ENCODE measurements at regions not wholly inside any gene's neighbourhood (a gene's known extent, or its start where the extent isn't known, plus 50 kb on each side); places are given as distances from the start of the nearest gene placed in this dataset.

DNA sequence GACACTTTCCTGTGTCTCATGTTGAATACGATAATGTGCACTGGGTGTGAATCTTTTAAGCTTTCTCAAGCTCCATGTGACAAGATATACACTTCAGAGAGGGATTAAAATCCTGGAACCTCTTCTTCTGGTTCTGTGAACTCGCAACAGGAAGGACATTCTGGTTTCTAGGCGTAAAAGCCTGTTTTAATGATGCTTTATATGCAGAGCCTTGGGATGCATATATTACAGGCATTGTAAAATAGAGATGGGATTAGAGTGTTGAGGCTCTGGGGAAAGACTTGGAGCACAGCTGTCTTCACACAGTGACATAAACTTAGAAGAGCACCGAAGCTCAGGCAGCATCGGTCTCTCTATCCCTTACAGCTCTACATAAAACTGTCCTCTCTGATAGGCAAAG lies 107.7 kb upstream of the SV2C start:
- Mint-ChIP-seq H3K9me3 (peaks cover 6% of the 10 kb centered on the region), H3K4me3 (no peak overlapping the region), H3K27ac (no peak overlapping the region), H3K4me1 (ENCODE audit: low read depth in 2 of 2) (no peaks in the 10 kb centered on the region), H3K36me3 (no peaks in the 10 kb centered on the region), H3K27me3 (peaks cover 22 to 40% of the 10 kb centered on the region in 2 donors)
- no peak for ATAC-seq
- DNase-seq (ENCODE audit: low spot score) = no peak

- ATAC-seq (no peak), DNase-seq (ENCODE audit: low spot score) (no peak)
- Mint-ChIP-seq H3K27me3 (peaks cover 26 to 44% of the 10 kb centered on the region in 2 donors), H3K9me3 (peaks cover 11% of the 10 kb centered on the region), H3K27ac (no peak overlapping the region), H3K4me3 (no peak overlapping the region), H3K36me3 (peaks cover 13% of the 10 kb centered on the region), H3K4me1 (ENCODE audit: low read depth in 2 of 2) (peaks cover 0 to 2% of the 10 kb centered on the region in 2 donors)
These were observed 117.9 kb upstream of the SV2C start for GRCh38 chr5:75965292-75965691.

- ATAC-seq (no peak), DNase-seq (ENCODE audit: low spot score) (no peak)
- no peak overlapping the region for H3K4me3 Mint-ChIP-seq
- H3K27me3 Mint-ChIP-seq = peaks cover 26 to 44% of the 10 kb centered on the region in 2 donors
- H3K4me1 Mint-ChIP-seq (ENCODE audit: low read depth in 2 of 2) = peaks cover 0 to 2% of the 10 kb centered on the region in 2 donors
- peaks cover 8% of the 10 kb centered on the region for H3K36me3 Mint-ChIP-seq
- H3K9me3 Mint-ChIP-seq = peaks cover 7% of the 10 kb centered on the region
- H3K27ac Mint-ChIP-seq = no peak overlapping the region
These were observed 119.2 kb upstream of the SV2C start for GRCh38 chr5:75964008-75964407.

DNA sequence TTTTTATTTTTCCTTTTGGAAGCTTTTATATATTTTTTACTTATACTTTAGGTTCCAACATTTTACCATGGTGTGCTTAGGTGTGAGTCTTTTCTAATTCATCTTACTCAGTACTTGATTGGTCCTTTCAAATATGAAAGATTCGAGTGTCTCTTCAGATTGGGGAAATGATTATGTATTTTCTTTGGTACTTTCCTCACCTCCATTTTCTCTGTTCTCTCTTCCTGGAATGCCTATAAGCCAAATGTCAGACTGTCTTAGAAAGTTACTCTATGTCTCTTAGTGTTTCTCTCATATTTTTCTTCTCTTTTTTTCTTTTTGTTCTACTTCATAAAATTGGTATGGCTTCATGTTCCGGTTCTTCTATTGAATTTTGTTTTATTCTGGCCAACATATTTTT lies 119.6 kb upstream of the SV2C start:
- Mint-ChIP-seq H3K4me1 (ENCODE audit: low read depth in 2 of 2) (peaks cover 0 to 2% of the 10 kb centered on the region in 2 donors), H3K9me3 (peaks cover 7% of the 10 kb centered on the region), H3K27me3 (peaks cover 26 to 47% of the 10 kb centered on the region in 2 donors), H3K27ac (no peak overlapping the region), H3K36me3 (peaks cover 6% of the 10 kb centered on the region), H3K4me3 (no peak overlapping the region)
- ATAC-seq (no peak), DNase-seq (ENCODE audit: low spot score) (no peak)

DNA sequence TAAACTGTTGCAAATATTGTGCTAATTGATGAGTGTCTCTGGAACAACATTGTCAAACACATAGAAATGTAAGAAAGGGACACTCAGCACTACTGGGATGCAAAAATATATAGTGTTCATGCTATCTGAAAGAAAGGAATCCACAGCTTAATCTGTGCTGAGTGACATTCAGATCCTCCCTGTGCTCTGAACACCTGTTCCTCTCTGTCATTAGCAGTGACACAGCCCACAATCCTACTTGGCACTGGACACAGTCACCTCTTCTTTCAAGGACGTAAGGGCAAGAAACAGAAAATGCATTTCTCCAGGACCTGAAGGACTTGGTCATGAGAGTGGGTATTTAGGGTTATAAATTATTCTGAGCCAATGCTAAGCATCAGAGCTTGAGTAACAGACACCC lies 121.4 kb upstream of the SV2C start:
- DNase-seq (ENCODE audit: low spot score) (no peak), ATAC-seq (no peak)
- peaks cover 26 to 43% of the 10 kb centered on the region in 2 donors for H3K27me3 Mint-ChIP-seq
- H3K36me3 Mint-ChIP-seq = no peaks in the 10 kb centered on the region
- H3K9me3 Mint-ChIP-seq = peaks cover 2% of the 10 kb centered on the region
- no peak overlapping the region for H3K27ac Mint-ChIP-seq
- H3K4me1 Mint-ChIP-seq (ENCODE audit: low read depth in 2 of 2) = no peaks in the 10 kb centered on the region
- H3K4me3 Mint-ChIP-seq = no peak overlapping the region

GRCh38 chr5:75960129-75960528 lies 123.1 kb upstream of the SV2C start:
- DNase-seq (ENCODE audit: low spot score) (no peak), ATAC-seq (no peak)
- Mint-ChIP-seq H3K27me3 (peaks cover 26 to 42% of the 10 kb centered on the region in 2 donors), H3K9me3 (peaks cover 3% of the 10 kb centered on the region), H3K36me3 (no peaks in the 10 kb centered on the region), H3K4me1 (ENCODE audit: low read depth in 2 of 2) (no peaks in the 10 kb centered on the region), H3K4me3 (no peak overlapping the region), H3K27ac (no peak overlapping the region)

DNA sequence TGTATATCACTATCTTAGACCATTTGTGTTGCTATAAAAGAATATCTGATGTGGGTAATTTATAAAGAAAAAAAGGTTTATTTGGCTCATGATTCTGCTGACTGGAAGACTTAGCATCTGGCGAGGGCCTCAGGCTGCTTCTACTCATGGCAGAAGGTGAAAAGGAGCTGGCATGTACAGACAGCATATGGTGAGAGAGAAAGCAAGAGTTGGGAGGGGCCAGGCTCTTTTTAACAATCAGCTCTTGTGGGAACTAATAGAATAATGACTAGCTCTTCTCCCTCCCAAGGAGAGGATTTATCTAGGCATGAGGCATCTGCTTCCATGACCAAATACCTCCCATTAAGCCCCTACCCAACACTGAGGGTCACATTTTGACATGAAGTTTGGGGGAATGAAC lies 130.2 kb upstream of the SV2C start:
- H3K4me1 Mint-ChIP-seq (ENCODE audit: low read depth in 2 of 2) = no peaks in the 10 kb centered on the region
- no peak overlapping the region for H3K4me3 Mint-ChIP-seq
- H3K9me3 Mint-ChIP-seq = peaks cover 11% of the 10 kb centered on the region
- H3K27ac Mint-ChIP-seq = no peak overlapping the region
- peaks cover 13 to 40% of the 10 kb centered on the region in 2 donors for H3K27me3 Mint-ChIP-seq
- no peak for ATAC-seq
- peaks cover 4% of the 10 kb centered on the region for H3K36me3 Mint-ChIP-seq
- DNase-seq (ENCODE audit: low spot score) = no peak

- peaks cover 11% of the 10 kb centered on the region for H3K9me3 Mint-ChIP-seq
- no peak overlapping the region for H3K4me3 Mint-ChIP-seq
- ATAC-seq = no peak
- peaks cover 15 to 46% of the 10 kb centered on the region in 2 donors for H3K27me3 Mint-ChIP-seq
- DNase-seq (ENCODE audit: low spot score) = no peak
- H3K36me3 Mint-ChIP-seq = peaks cover 4% of the 10 kb centered on the region
- H3K4me1 Mint-ChIP-seq (ENCODE audit: low read depth in 2 of 2) = no peaks in the 10 kb centered on the region
- H3K27ac Mint-ChIP-seq = no peak overlapping the region
These were observed 130.9 kb upstream of the SV2C start for GRCh38 chr5:75952291-75952690.

GRCh38 chr5:75951716-75952115 lies 131.5 kb upstream of the SV2C start:
- Mint-ChIP-seq H3K36me3 (peaks cover 4% of the 10 kb centered on the region), H3K27ac (no peak overlapping the region), H3K9me3 (peaks cover 8% of the 10 kb centered on the region), H3K4me3 (no peak overlapping the region), H3K4me1 (ENCODE audit: low read depth in 2 of 2) (no peaks in the 10 kb centered on the region), H3K27me3 (peaks cover 18 to 47% of the 10 kb centered on the region in 2 donors)
- ATAC-seq (no peak), DNase-seq (ENCODE audit: low spot score) (no peak)

DNA sequence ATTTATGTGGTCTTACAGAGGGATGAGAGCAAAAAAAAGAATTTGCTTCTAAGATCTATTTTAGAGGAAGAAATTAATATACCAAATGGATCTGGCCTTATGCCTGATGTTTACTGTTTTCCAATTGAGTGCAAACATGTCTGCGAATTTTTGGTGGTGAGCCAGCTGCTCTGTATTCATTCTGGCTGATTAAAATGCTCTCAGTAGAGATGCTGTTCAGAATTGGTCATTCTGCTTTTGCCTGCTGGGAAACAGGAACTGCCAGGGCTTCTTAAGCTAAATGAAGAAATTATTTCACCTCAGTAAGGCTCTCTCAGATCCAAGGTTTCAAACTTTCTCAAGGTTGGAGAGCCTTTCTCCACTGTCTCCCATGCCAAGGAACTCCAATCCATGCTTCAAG lies 132.0 kb upstream of the SV2C start:
- DNase-seq (ENCODE audit: low spot score) (no peak), ATAC-seq (no peak)
- Mint-ChIP-seq H3K27ac (no peak overlapping the region), H3K4me1 (ENCODE audit: low read depth in 2 of 2) (no peaks in the 10 kb centered on the region), H3K4me3 (no peak overlapping the region), H3K36me3 (peaks cover 4% of the 10 kb centered on the region), H3K27me3 (peaks cover 21 to 47% of the 10 kb centered on the region in 2 donors), H3K9me3 (peaks cover 8% of the 10 kb centered on the region)

DNA sequence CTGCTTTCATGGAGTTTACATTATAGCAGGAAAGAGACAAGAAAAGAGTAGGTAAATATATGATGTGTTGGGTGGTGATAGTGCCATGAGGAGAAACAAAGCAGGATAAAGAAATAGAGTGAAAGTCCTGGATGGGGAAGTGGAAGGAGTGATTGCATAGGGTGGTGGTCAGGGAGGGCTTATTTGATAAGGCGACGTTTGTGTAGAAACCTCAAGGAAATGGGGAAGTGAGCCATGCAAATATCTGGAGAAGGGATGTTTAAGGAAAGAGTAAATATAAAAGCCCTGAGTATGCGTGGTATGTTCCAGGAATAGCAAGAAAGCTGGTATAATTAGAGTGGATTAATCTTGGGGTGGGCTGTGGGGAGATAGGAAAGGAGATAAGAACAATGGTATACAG lies 134.7 kb upstream of the SV2C start:
- H3K36me3 Mint-ChIP-seq = peaks cover 4% of the 10 kb centered on the region
- H3K27me3 Mint-ChIP-seq = peaks cover 19 to 53% of the 10 kb centered on the region in 2 donors
- DNase-seq (ENCODE audit: low spot score) (no peak), ATAC-seq (no peak)
- no peak overlapping the region for H3K4me3 Mint-ChIP-seq
- H3K27ac Mint-ChIP-seq = no peak overlapping the region
- peaks cover 10% of the 10 kb centered on the region for H3K9me3 Mint-ChIP-seq
- no peaks in the 10 kb centered on the region for H3K4me1 Mint-ChIP-seq (ENCODE audit: low read depth in 2 of 2)

DNA sequence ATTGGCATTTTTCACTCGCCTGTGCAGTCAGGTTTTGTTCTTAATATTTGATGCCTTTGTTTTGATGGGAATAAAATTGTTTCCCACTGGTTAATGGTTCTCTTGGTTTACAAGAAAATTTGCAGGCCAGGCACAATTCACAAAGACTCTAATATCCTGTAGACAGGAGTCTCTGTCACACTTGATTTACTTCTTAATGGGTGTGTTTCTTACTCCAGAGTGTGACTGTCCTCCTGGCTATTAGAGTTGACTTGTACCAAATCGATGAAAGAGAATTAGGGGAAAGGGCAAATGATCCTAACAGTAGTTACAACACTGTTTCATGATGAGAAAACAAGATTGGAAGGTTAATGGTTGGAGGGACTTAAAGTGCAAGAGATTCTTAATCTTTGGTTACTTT lies 142.8 kb upstream of the SV2C start:
- no peaks in the 10 kb centered on the region for H3K36me3 Mint-ChIP-seq

DNA sequence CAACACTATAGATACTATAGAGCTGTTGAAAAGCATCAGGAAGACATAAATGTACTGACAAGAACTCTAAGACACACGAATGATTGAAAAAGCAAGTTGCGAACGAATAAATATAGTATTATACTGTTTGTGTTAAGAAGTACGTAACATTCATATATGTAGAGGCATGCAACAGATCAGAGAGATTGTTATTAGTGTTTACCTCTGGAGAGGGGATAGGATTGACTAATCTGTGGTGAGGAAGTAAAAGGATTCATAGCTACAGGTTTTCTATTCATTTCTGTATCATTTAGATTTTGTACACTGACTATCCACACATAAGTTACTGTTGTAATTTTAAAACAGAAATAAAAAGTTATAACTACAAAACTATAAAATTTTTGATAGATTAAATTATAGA lies 147.6 kb upstream of the SV2C start:
- Mint-ChIP-seq H3K27ac (no peak overlapping the region), H3K9me3 (no peaks in the 10 kb centered on the region), H3K36me3 (no peaks in the 10 kb centered on the region), H3K27me3 (peaks cover 16 to 39% of the 10 kb centered on the region in 2 donors), H3K4me1 (ENCODE audit: low read depth in 2 of 2) (no peaks in the 10 kb centered on the region), H3K4me3 (no peak overlapping the region)
- DNase-seq (ENCODE audit: low spot score) = no peak
- ATAC-seq = no peak

More for the DNA sequence above, 142.8 kb upstream of the SV2C start:
- Mint-ChIP-seq H3K27ac (no peak overlapping the region), H3K27me3 (peaks cover 9 to 22% of the 10 kb centered on the region in 2 donors), H3K9me3 (peaks cover 3% of the 10 kb centered on the region), H3K4me1 (ENCODE audit: low read depth in 2 of 2) (no peaks in the 10 kb centered on the region), H3K4me3 (no peak overlapping the region)
- DNase-seq (ENCODE audit: low spot score) = no peak
- ATAC-seq = no peak

GRCh38 chr5:75933489-75933888 lies 149.7 kb upstream of the SV2C start:
- peaks cover 12 to 38% of the 10 kb centered on the region in 2 donors for H3K27me3 Mint-ChIP-seq
- no peaks in the 10 kb centered on the region for H3K9me3 Mint-ChIP-seq
- no peaks in the 10 kb centered on the region for H3K4me1 Mint-ChIP-seq (ENCODE audit: low read depth in 2 of 2)
- DNase-seq (ENCODE audit: low spot score) = no peak
- no peak overlapping the region for H3K27ac Mint-ChIP-seq
- no peak for ATAC-seq
- no peaks in the 10 kb centered on the region for H3K36me3 Mint-ChIP-seq
- H3K4me3 Mint-ChIP-seq = no peak overlapping the region

GRCh38 chr5:75931175-75931574 lies 152.0 kb upstream of the SV2C start:
- Mint-ChIP-seq H3K4me3 (no peak overlapping the region), H3K36me3 (no peaks in the 10 kb centered on the region), H3K9me3 (no peaks in the 10 kb centered on the region), H3K27me3 (peaks cover 9 to 31% of the 10 kb centered on the region in 2 donors), H3K4me1 (ENCODE audit: low read depth in 2 of 2) (no peaks in the 10 kb centered on the region), H3K27ac (no peak overlapping the region)
- ATAC-seq (no peak), DNase-seq (ENCODE audit: low spot score) (no peak)

Measured in natural killer cell treated with Interleukin-12 subunit alpha and Interleukin-12 subunit beta and Interleukin-15 and Interleukin-18, amount 100 ng/mL, for 72 hours (primary cell).